GM12872 (cell line): ENCODE measurements at regions not wholly inside any gene's neighbourhood (a gene's known extent, or its start where the extent isn't known, plus 50 kb on each side); places are given as distances from the start of the nearest gene placed in this dataset.

ENCODE experiments used
- CTCF ChIP-seq: IDR thresholded peaks from 3 replicates; pipeline ENCODE4 v1.5.1; 2011; ENCODE audit warnings: low read depth, mild to moderate bottlenecking, low read length, moderate library complexity; ENCODE audit not compliant: insufficient read depth

- TF ChIP-seq CTCF, result no peak
Observed at GRCh38 chr10:21279217-21279575, 246.3 kb downstream of the SKIDA1 start.

DNA sequence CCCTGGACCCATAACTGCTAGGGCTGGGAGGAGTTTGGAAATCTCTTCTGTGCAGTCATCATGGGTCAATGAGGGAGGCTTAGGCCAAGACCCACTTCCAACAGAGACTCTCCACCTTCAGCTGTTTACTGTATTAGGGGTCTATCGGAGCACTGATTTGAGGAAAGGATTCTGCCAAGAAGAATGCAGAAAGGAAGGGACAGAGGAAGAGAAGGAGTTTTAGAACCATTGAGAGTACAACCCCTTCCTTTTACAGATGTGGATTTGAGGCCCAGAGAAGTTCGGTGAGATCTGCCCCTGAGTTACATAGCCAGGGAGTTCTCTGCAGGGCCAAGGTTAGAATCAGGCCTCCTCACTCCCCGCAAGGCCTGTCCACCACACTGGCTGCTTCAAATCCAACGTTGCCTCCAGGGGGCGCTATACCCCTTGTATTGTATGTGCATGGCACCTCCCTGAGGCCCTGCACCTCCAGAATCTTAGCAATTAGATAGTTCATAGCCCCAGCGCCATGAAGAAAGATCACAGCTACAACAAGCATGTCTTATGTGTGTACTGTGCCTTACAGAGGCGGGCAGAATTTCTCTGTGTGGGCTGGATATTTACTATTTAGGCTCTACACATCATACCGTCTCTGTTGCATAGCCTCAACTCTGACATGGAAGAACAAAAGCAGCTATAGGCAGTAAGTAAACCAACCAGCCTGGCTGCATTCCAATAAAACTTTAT is 246.8 kb downstream of the SKIDA1 start:
- peak; percentile 74 for TF ChIP-seq CTCF

DNA sequence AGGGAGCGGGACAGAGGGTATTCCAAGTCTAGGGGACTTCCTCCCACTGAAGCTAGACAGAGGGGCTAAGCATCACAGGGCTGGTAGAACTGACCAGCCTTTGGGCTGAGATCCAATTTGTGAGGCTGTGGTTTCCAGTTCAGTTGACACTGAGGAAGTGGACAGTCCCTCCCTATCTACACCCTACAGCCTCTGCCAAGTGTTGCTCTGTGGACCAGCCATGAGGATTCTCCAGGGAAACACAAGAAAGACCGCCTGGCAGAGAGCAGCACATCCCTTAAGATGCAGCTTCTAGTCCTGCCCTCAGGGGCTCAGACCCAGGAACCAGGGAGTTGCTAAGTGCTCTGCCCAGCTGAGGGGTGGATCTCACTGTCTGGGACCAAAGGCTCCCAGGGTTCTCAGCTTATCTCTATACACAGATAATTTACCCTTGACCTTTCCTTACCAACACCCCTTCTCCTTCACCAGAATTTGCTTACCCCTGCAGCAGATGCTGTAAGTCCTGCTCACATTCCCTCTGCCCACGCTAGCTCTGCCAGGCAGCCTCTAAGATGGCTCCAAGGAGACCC is 252.0 kb downstream of the SKIDA1 start:
- no peak for TF ChIP-seq CTCF

DNA sequence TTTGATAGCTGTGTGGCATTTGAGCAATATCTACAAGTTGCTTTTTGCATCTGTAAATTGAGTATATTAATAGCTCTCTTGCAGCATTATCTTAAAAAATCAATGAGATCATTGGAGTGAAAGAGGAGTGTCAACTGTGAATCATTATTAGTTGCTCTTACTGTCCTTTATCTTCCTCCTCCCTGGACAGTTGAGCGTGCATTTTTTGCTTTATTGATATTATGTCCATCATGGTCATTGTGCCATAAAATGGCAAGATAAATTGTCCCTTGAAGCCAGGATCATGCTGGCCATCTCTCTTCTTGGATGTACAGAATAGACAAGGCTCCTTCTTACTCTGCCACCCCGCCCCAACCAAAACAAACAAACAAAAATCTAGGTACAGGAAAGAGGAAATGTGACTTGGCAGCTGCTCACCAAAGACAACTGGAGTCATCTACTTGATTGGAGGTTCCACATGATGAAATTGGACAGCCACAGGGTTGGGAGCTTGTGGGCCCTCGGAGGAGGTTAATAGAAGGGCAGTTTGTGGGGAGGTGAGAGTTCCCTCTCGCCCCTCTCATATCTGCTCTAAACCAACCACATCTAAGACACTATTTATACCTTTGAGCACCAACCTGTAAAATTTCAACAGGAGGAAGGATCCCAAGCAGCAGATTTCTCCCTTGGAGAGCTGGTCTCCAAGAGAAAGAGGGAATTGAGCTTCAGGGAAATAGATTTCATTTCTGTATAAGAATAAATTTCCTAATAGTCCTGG is 252.7 kb downstream of the SKIDA1 start:
- no peak for TF ChIP-seq CTCF

DNA sequence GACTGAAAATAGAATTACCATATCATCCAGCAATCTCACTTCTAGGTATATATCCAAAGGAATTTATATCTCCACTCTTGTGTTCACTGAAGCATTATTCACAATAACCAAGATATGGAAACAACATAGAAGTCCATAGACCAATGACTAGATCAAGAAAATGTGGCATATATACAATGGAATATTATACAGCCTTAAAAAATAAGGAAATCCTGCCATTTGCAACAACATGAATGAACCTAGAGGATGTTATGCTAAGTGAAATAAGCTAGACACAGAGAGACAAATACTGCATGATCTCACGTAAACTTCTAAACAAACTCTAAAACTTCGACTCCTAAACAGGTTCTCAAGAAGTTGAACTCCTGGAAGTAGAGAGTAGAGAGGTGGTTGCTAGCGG is 254.5 kb downstream of the SKIDA1 start:
- TF ChIP-seq CTCF, result no peak

- TF ChIP-seq CTCF, result no peak
Observed at GRCh38 chr10:21269289-21269688, 256.2 kb downstream of the SKIDA1 start.

GRCh38 chr10:21265622-21266021 is 259.9 kb downstream of the SKIDA1 start:
- no peak for TF ChIP-seq CTCF
